DMS53 (cell line): ENCODE measurements at regions not wholly inside any gene's neighbourhood (a gene's known extent, or its start where the extent isn't known, plus 50 kb on each side); places are given as distances from the start of the nearest gene placed in this dataset.

Experiments
- DNase-seq: peaks from one replicate; lab custom pipeline; 2025; lab: John Stamatoyannopoulos, UW

- no peak for DNase-seq
Observed at GRCh38 chr22:27418261-27418660, 383.3 kb downstream of the MN1 start.

- no peak for DNase-seq
Observed at GRCh38 chr22:27419473-27419872, 382.1 kb downstream of the MN1 start.

- DNase-seq: no peak
Observed at GRCh38 chr22:27420195-27420816, 381.2 kb downstream of the MN1 start.

- DNase-seq: no peak
Observed at GRCh38 chr22:27420817-27421361, 380.7 kb downstream of the MN1 start.

- DNase-seq: no peak
Observed at GRCh38 chr22:27422442-27422841, 379.1 kb downstream of the MN1 start.

GRCh38 chr22:27424319-27424718 lies 377.2 kb downstream of the MN1 start:
- DNase-seq: no peak

- no peak for DNase-seq
Observed at GRCh38 chr22:27429476-27429875, 372.1 kb downstream of the MN1 start.

- no peak for DNase-seq
Observed at GRCh38 chr22:27431081-27431480, 370.5 kb downstream of the MN1 start.

- no peak for DNase-seq
Observed at GRCh38 chr22:27431896-27432295, 369.7 kb downstream of the MN1 start.

GRCh38 chr22:27433099-27433498 lies 368.5 kb downstream of the MN1 start:
- DNase-seq: no peak

- no peak for DNase-seq
Observed at GRCh38 chr22:27433585-27434190, 367.9 kb downstream of the MN1 start.

GRCh38 chr22:27434898-27435297 lies 366.7 kb downstream of the MN1 start:
- DNase-seq: no peak

- DNase-seq: peak; percentile 1
Observed at GRCh38 chr22:27435844-27436576, 365.5 kb downstream of the MN1 start.

- DNase-seq: no peak
Observed at GRCh38 chr22:27436591-27436990, 365.0 kb downstream of the MN1 start.

GRCh38 chr22:27437570-27437969 lies 364.0 kb downstream of the MN1 start:
- no peak for DNase-seq

- peak; percentile 0 for DNase-seq
Observed at GRCh38 chr22:27438271-27438980, 363.1 kb downstream of the MN1 start.

GRCh38 chr22:27439131-27439530 lies 362.4 kb downstream of the MN1 start:
- DNase-seq: no peak

GRCh38 chr22:27440304-27440865 lies 361.2 kb downstream of the MN1 start:
- no peak for DNase-seq

GRCh38 chr22:27441706-27442475 lies 359.7 kb downstream of the MN1 start:
- DNase-seq: no peak

- DNase-seq: no peak
Observed at GRCh38 chr22:27443306-27443705, 358.2 kb downstream of the MN1 start.

- no peak for DNase-seq
Observed at GRCh38 chr22:27445881-27446280, 355.7 kb downstream of the MN1 start.
